Muscle layer of duodenum (tissue), 2 donors: ENCODE measurements at regions not wholly inside any gene's neighbourhood (a gene's known extent, or its start where the extent isn't known, plus 50 kb on each side); places are given as distances from the start of the nearest gene placed in this dataset.
"Not testable (repeated sequence)": the region's sequence is repeated elsewhere in the genome, so short reads cannot be mapped to it uniquely, and the experiment has no call there.

Source experiments
- H3K27ac ChIP-seq: one replicate; pipeline ENCODE4 v1.7.0; 2013; ENCODE audit warnings: mild to moderate bottlenecking, low read length
- H3K27me3 ChIP-seq: one replicate; pipeline ENCODE4 v1.7.0; 2013; ENCODE audit warnings: low read depth, mild to moderate bottlenecking, control low read depth, low read length
- H3K36me3 ChIP-seq, 2 donors: one replicate each; pipeline ENCODE4 v1.7.0; 2013; ENCODE audit warnings: low read length in 2 of 2, control low read depth in 1 of 2, mild to moderate bottlenecking in 1 of 2; ENCODE audit not compliant: insufficient read depth in 2 of 2, control insufficient read depth in 1 of 2
- H3K4me1 ChIP-seq, 2 donors: one replicate each; pipeline ENCODE4 v1.7.0; 2013; ENCODE audit warnings: low read length in 2 of 2, mild to moderate bottlenecking in 2 of 2, control low read depth in 1 of 2, moderate library complexity in 1 of 2; ENCODE audit not compliant: insufficient read depth in 2 of 2, control insufficient read depth in 1 of 2
- H3K4me3 ChIP-seq, 2 donors: one replicate each; pipeline ENCODE4 v1.7.0; 2013; ENCODE audit warnings: low read length in 2 of 2, low read depth in 1 of 2, mild to moderate bottlenecking in 1 of 2
- H3K9me3 ChIP-seq, 2 donors: one replicate each; pipeline ENCODE4 v1.7.0; 2013; ENCODE audit warnings: low read length in 2 of 2, control low read depth in 1 of 2, mild to moderate bottlenecking in 1 of 2; ENCODE audit not compliant: control insufficient read depth in 1 of 2
- donor health status: healthy.

DNA sequence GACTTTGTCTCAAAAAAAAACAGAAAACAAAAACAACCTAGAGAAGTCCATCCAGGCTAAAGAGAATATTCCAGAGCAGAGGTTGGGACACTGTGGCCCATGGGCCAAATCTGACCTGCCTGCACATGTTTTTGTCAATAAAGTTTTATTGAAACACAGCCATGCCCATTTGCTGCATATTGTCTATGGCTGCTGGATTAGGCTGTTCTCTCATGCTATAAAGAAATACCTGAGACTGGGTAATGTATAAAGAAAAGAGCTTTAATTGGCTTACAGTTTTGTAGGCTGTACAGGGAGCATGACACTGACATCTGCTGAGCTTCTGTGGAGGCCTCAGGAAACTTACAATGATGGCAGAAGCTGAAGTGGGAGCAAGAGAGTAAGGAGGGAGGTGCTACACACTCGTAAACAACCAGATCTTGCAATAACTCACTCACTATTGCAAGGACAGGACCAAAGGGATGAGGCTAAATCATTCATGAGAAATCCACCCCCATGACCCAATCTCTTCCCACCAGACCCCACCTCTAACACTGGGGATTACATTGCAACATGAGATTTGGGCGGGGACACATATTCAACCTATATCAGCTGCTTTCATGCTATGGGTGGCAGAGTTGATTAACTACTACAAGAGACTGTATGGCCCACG, 122.5 kb upstream of the KRTAP5-11 start:
- not testable (repeated sequence) for H3K9me3 ChIP-seq, H3K36me3 ChIP-seq, H3K27ac ChIP-seq, H3K27me3 ChIP-seq, H3K4me3 ChIP-seq, H3K4me1 ChIP-seq

DNA sequence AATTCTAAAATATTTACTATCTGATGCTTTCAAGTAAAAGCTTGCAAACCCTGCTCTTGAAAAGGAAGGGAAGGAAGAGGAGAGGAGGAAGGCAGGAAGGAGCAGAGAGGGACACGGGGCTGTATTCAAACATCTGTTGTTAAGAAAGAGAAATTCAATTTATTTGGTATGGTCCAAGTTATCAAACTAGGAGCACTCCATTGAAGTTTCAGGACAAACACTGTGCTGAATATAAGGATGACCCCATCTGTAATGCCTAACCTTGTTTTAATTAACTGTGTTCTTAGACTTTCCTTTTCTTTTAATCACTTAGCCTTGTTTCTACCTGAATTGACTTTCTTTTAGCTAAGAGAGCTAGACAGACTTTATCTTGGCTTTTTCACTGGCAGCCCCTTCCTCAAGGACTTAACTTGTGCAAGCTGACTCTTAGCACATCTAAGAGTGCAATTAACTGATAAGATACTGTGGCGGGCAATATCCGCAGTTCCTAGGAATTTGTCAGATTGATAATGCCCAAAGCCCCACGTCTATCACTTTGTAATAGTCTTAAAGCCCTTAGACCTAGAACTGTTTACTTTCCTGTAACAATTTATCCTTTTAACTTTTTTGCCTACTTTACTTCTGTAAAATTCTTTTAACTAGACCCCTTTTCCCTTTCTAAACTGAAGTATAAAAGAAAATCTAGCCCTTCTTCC, 123.2 kb upstream of the KRTAP5-11 start:
- H3K36me3 ChIP-seq, H3K4me1 ChIP-seq, H3K27me3 ChIP-seq, H3K9me3 ChIP-seq, H3K4me3 ChIP-seq, H3K27ac ChIP-seq: not testable (repeated sequence)

DNA sequence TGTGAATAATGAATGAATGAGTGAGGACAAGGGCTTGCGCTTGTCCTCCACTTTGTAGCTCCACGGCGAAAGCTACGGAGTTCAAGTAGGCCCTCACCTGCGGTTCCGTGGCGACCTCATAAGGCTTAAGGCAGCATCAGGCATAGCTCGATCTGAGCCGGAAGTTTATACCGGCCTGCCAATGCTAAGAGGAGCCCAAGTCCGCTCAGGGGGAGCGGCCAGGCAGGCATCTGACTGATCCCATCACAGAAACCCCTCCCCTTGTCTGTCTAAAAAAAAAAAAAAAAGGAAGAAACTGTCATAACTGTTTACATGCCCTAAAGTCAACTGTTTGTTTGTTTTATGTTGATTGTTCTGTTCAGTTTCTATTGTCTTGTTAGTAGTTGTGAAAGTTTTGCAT, 124.4 kb upstream of the KRTAP5-11 start:
- not testable (repeated sequence) for H3K27me3 ChIP-seq, H3K27ac ChIP-seq, H3K9me3 ChIP-seq

DNA sequence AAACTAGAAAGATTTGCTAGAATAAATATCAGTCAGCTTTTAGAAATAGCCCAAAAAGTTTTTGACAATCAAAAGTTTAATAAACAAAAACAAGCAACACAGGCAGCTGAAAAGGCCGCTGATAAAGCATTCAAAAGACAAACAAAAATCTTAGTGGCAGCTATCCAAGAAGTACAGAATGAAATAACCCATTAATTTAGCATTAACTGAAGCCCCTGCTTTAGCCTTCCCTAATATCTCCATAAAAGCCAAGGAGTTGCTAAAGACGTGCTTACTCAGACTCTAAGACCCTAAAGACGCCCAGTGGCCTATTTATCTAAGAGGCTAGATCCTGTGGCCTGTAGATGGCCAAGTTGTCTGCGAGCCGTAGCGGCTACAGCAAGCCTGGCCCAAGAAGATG, 123.5 kb upstream of the DEFB108B start:
- not testable (repeated sequence) for H3K4me3 ChIP-seq, H3K4me1 ChIP-seq, H3K9me3 ChIP-seq, H3K27me3 ChIP-seq, H3K36me3 ChIP-seq, H3K27ac ChIP-seq

More for the DNA sequence above, 124.4 kb upstream of the KRTAP5-11 start:
- H3K4me3 ChIP-seq, H3K36me3 ChIP-seq, H3K4me1 ChIP-seq: not testable (repeated sequence)

DNA sequence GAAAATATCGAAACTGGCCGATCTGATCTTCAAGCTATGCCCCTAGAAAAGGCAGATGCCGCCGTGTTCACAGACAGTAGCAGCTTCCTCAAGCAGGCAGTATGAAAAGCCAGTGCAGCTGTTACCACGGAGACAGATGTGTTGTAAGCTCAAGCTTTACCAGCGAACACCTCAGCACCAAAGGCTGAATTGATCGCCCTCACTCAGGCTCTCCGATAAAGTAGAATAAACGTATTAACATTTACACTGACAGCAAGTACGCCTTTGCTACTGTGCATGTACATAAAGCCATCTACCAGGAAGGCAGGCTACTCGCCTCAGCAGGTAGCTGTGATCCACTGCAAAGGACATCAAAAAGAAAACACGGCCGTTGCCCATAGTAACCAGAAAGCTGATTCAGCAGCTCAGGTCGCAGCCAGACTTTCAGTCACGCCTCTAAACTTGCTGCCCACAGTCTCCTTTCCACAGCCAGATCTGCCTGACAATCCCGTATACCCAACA, 122.8 kb upstream of the DEFB108B start:
- not testable (repeated sequence) for H3K27me3 ChIP-seq, H3K36me3 ChIP-seq, H3K4me1 ChIP-seq, H3K4me3 ChIP-seq, H3K9me3 ChIP-seq, H3K27ac ChIP-seq

DNA sequence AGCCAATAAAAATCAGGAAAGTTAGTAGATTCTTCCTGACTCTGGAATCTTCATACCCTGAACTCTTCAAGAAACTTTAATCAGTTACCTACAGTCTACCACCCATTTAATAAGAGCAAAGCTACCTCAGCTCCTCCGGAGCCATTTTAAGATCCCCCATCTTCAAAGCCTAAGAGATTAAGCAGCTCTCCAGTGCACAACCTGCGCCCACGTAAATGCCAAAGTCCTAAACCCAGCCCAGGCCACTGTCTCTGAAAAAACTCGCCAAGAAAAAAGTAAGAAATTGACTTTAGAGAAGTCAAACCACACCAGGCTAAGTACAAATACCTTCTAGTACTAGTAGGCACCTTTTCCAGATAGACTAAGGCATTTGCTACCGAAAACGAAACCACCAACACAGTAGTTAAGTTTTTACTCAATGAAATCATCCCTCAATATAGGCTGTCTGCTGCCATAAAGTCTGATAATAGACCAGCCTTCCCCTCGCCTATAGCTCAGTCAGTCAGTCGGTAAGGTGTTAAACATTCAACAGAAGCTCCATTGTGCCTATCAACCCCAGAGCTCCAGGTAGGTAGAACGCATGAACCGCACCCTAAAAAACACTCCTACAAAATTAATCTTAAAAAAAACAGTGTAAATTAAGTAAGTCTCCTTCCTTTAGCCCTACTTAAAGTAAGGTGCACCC, 122.2 kb upstream of the DEFB108B start:
- not testable (repeated sequence) for H3K4me3 ChIP-seq, H3K9me3 ChIP-seq, H3K36me3 ChIP-seq, H3K27ac ChIP-seq, H3K27me3 ChIP-seq, H3K4me1 ChIP-seq

DNA sequence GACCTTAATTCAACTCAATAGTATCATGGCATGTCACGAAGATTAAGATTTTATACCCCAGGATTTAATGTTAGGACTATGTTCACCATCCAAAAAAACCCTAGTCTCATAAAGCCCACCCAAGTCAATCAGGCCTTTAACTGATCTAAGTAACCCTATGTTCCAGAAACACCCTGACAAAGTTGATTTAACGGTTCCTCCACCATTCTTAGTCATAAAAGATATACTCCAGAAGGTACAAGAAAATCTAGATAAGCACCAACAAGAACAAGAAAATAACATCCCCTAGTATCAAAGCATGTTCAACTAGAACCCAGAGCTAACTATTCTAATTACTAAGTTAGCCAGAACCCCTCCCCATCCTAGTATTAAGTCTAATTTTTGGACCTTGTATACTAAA, 120.7 kb upstream of the DEFB108B start:
- not testable (repeated sequence) for H3K4me3 ChIP-seq, H3K27ac ChIP-seq, H3K9me3 ChIP-seq, H3K36me3 ChIP-seq, H3K27me3 ChIP-seq, H3K4me1 ChIP-seq

DNA sequence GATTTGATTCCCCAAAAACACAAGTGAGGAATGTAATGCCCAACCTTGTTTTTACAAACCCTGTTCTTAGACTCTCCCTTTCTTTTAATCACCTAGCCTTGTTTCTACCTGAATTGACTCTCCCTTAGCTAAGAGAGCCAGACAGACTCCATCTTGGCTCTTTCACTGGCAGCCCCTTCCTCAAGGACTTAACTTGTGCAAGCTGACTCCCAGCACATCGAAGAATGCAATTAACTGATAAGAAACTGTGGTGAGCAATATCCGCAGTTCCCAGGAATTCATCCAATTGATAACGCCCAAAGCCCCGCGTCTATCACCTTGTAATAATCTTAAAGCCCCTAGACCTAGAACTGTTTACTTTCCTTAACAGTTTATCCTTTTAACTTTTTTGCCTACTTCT, 120.2 kb upstream of the DEFB108B start:
- not testable (repeated sequence) for H3K27me3 ChIP-seq, H3K4me3 ChIP-seq, H3K36me3 ChIP-seq, H3K27ac ChIP-seq, H3K4me1 ChIP-seq, H3K9me3 ChIP-seq

DNA sequence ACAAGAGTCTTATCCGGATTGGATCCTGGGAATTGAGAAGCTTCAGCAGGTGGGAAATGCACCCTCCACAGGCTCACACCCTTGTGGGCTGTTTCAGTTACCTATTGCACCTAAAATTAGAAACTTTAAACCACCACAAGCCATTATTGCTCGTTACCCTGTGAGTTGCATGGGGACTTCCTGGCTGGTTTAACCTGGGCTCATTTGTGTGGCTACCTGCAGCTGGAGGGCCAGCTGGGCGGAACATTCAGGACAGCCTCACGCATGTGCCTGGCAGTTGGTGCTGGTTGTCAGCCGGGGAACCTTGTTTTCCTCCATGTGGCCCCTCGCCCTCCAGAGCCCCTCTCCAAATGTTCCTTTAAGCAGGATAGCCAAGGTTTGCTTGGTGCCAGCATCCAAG, 118.5 kb upstream of the DEFB108B start:
- not testable (repeated sequence) for H3K9me3 ChIP-seq, H3K4me1 ChIP-seq, H3K27ac ChIP-seq, H3K36me3 ChIP-seq, H3K4me3 ChIP-seq, H3K27me3 ChIP-seq

DNA sequence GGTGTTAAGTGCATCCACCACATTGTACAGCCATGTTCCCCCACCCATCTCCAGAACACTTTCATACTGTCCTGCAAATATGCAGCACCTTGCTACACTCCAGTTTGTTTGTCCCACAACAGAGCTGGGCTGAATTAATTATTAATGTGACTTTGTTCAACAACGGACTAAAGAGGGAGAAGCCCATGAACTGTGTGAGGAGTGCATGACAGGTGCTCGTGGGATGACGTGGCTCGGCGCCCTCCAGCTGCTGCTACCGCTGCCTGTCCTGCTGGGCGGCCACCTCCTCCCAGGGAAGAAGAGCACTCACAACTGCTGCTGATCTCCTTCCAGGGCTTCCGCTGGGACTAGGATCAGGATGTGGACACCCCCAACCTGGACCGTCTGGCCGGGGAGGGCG, 111.2 kb upstream of the DEFB108B start:
- H3K36me3 ChIP-seq, H3K27ac ChIP-seq, H3K9me3 ChIP-seq, H3K4me1 ChIP-seq, H3K4me3 ChIP-seq, H3K27me3 ChIP-seq: not testable (repeated sequence)

DNA sequence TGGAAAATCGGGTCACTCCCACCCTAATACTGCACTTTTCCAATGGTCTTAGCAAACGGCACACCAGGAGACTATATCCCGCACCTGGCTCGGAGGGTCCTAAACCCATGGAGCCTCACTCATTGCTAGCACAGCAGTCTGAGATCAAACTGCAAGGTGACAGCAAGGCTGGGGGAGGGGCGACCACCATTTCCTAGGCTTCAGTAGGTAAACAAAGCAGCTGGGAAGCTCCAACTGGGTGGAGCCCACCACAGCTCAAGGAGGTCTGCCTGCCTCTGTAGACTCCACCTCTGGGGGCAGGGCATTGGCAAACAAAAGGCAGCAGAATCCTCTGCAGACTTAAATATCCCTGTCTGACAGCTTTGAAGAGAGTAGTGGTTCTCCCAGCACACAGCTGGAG, 109.0 kb upstream of the DEFB108B start:
- not testable (repeated sequence) for H3K4me1 ChIP-seq, H3K27ac ChIP-seq, H3K27me3 ChIP-seq, H3K36me3 ChIP-seq, H3K9me3 ChIP-seq, H3K4me3 ChIP-seq

DNA sequence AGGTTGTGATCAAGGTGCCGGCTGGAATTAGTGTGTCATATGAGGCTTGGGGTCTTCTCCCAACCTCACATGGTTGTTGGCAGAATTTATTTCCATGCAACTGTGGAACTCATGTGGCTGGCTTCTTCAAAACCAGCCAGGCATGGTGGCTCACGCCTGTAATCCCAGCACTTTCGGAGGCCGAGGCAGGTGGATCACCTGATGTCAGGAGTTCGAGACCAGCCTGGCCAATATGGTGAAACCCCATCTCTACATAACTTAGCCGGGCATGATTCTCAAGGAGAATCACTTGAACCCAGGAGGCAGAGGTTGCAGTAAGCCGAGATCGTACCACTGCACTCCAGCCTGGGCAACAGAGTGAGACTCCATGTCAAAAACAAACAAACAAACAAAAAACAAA, 102.3 kb upstream of the DEFB108B start:
- H3K9me3 ChIP-seq, H3K4me3 ChIP-seq, H3K27ac ChIP-seq, H3K4me1 ChIP-seq, H3K36me3 ChIP-seq, H3K27me3 ChIP-seq: not testable (repeated sequence)
